ENCODE measurements at regions not wholly inside any gene's neighbourhood (a gene's known extent, or its start where the extent isn't known, plus 50 kb on each side); places are given as distances from the start of the nearest gene placed in this dataset.

GRCh38 chrX:94123062-94123461 is 449.1 kb downstream of the FAM133A start:
- no peaks in the 10 kb centered on the region for H3K36me3 ChIP-seq
- 51 to 73% (median 67%) methylated on average over 2 of the region's 2 CpGs; no CpG with 5 or more reads in 1 of the 4 donors for WGBS, 4 donors
- ATAC-seq (no peak), DNase-seq (no peak)
- no peak overlapping the region for H3K27ac ChIP-seq
- H3K9me3 ChIP-seq, result no peaks in the 10 kb centered on the region
- TF ChIP-seq POLR2A (IDR thresholded peaks at IDR 0.05), result no peak
- TF ChIP-seq, protein P1, sequence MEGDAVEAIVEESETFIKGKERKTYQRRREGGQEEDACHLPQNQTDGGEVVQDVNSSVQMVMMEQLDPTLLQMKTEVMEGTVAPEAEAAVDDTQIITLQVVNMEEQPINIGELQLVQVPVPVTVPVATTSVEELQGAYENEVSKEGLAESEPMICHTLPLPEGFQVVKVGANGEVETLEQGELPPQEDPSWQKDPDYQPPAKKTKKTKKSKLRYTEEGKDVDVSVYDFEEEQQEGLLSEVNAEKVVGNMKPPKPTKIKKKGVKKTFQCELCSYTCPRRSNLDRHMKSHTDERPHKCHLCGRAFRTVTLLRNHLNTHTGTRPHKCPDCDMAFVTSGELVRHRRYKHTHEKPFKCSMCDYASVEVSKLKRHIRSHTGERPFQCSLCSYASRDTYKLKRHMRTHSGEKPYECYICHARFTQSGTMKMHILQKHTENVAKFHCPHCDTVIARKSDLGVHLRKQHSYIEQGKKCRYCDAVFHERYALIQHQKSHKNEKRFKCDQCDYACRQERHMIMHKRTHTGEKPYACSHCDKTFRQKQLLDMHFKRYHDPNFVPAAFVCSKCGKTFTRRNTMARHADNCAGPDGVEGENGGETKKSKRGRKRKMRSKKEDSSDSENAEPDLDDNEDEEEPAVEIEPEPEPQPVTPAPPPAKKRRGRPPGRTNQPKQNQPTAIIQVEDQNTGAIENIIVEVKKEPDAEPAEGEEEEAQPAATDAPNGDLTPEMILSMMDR (IDR thresholded peaks at IDR 0.05), result no peak
- H3K4me1 ChIP-seq, result no peaks in the 10 kb centered on the region
- H3K27me3 ChIP-seq, result no peaks in the 10 kb centered on the region
- no peak overlapping the region for H3K4me3 ChIP-seq
- intact Hi-C loops (cut with DNase I), result no loop called here

- Histone ChIP-seq H3K27me3 (no peaks in the 10 kb centered on the region), H3K4me3 (no peak overlapping the region), H3K27ac (no peak overlapping the region), H3K36me3 (no peaks in the 10 kb centered on the region), H3K9me3 (no peaks in the 10 kb centered on the region), H3K4me1 (no peaks in the 10 kb centered on the region)
- ATAC-seq, result no peak
- TF ChIP-seq, protein P1 (IDR thresholded peaks at IDR 0.05), result no peak
- no peak for TF ChIP-seq POLR2A (IDR thresholded peaks at IDR 0.05)
- intact Hi-C loops (cut with DNase I), result no loop called here
- WGBS, 4 donors, result 64 to 74% (median 69%) methylated on average over 2 of the region's 2 CpGs
- DNase-seq, result no peak
Measured at GRCh38 chrX:94162971-94163370, 489.0 kb downstream of the FAM133A start.

- Histone ChIP-seq H3K4me1 (no peaks in the 10 kb centered on the region), H3K36me3 (no peaks in the 10 kb centered on the region), H3K4me3 (no peak overlapping the region), H3K9me3 (peaks cover 0 to 4% (median 0%) of the 10 kb centered on the region in 12 donors), H3K27ac (no peak overlapping the region), H3K27me3 (no peaks in the 10 kb centered on the region)
- DNase-seq (no peak), ATAC-seq (no peak)
- 70 to 76% (median 72%) methylated on average over 9 of the region's 9 CpGs for WGBS, 4 donors
- intact Hi-C loops (cut with DNase I), result no loop called here
- TF ChIP-seq POLR2A (IDR thresholded peaks at IDR 0.05), result no peak
Measured at GRCh38 chrX:94178145-94178788, 504.3 kb downstream of the FAM133A start.

GRCh38 chrX:94204524-94204923 is 530.5 kb downstream of the FAM133A start:
- Histone ChIP-seq H3K4me3 (no peak overlapping the region), H3K36me3 (no peaks in the 10 kb centered on the region), H3K27me3 (no peaks in the 10 kb centered on the region), H3K27ac (no peak overlapping the region), H3K9me3 (no peaks in the 10 kb centered on the region), H3K4me1 (no peaks in the 10 kb centered on the region)
- TF ChIP-seq POLR2A (IDR thresholded peaks at IDR 0.05), result no peak
- TF ChIP-seq, protein P1 (IDR thresholded peaks at IDR 0.05), result no peak
- 59 to 63% (median 59%) methylated on average over 7 of the region's 7 CpGs for WGBS, 4 donors
- DNase-seq (no peak), ATAC-seq (no peak)
- intact Hi-C loops (cut with DNase I), result no loop called here

GRCh38 chrX:94216738-94217137 is 542.7 kb downstream of the FAM133A start:
- 22 to 53% (median 37%) methylated on average over 1 of the region's 1 CpG for WGBS, 4 donors
- ATAC-seq (no peak), DNase-seq (no peak)
- Histone ChIP-seq H3K36me3 (no peaks in the 10 kb centered on the region), H3K27ac (no peak overlapping the region), H3K9me3 (no peaks in the 10 kb centered on the region), H3K27me3 (no peaks in the 10 kb centered on the region), H3K4me1 (no peaks in the 10 kb centered on the region), H3K4me3 (no peak overlapping the region)
- TF ChIP-seq, protein P1 (IDR thresholded peaks at IDR 0.05), result no peak
- no peak for TF ChIP-seq POLR2A (IDR thresholded peaks at IDR 0.05)
- intact Hi-C loops (cut with DNase I), result no loop called here
